ENCODE measurements at regions not wholly inside any gene's neighbourhood (a gene's known extent, or its start where the extent isn't known, plus 50 kb on each side); places are given as distances from the start of the nearest gene placed in this dataset.

DNA sequence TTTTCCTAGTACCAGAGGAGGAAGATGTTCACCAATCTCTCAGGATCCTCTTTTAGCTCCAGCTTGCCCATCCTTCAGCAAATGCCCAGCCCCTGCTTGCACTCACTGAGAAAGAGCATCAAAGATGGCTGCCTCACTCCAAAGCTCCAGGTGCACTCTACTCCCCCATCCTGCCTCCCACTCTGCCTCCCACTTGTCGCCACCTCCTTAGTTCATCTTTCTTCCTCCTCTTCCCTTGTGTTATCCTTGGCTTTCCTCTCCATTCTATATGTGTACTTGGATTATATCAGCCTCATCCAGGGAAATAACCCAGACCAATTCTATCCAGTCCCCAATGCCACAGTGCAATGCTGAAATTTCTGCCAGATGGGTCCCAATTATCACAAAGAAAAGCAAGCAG, 87.1 kb upstream of the CPLX2 start:
- Histone ChIP-seq H2AFZ (ENCODE audit: low read length) (no peak overlapping the region), H3K9ac (replicated peaks in 1 of 4; ENCODE audit: extremely low read depth in 1 of 4, low read depth in 3 of 4, low read length in 3 of 4) (no peak overlapping the region), H4K8ac (ENCODE audit: extremely low read depth, insufficient read depth, low read length) (no peak overlapping the region), H3K23ac (ENCODE audit: insufficient read length) (no peak overlapping the region), H3K4me1 (replicated peaks in 1 of 4; ENCODE audit: control insufficient read depth in 3 of 4, insufficient read depth in 4 of 4, low read length in 3 of 4) (no peaks in the 10 kb centered on the region), H3K36me3 (ENCODE audit: control insufficient read depth in 2 of 4, insufficient read depth in 4 of 4, low read length in 3 of 4) (no peaks in the 10 kb centered on the region), H4K5ac (ENCODE audit: insufficient read length, low read depth, low read length) (no peak overlapping the region), H4K91ac (replicated peaks; ENCODE audit: insufficient read length, low read length) (no peak overlapping the region), H2BK20ac (ENCODE audit: low read length) (no peak overlapping the region), H3K27ac (ENCODE audit: low read depth, low read length) (no peak overlapping the region), H3K79me2 (ENCODE audit: control insufficient read depth in 1 of 2, insufficient read depth in 2 of 2, low read length in 2 of 2) (no peaks in the 10 kb centered on the region), H3K4ac (replicated peaks; ENCODE audit: insufficient read length, low read depth, low read length) (no peak overlapping the region), H3K18ac (ENCODE audit: extremely low read depth, low read length) (no peak overlapping the region), H3K23me2 (ENCODE audit: low read depth, low read length) (no peaks in the 10 kb centered on the region; the same call in 1 of the 2 replicates), H3K4me2 (ENCODE audit: insufficient read depth in 1 of 2, low read depth in 2 of 2, low read length in 2 of 2) (no peak overlapping the region), H3K79me1 (ENCODE audit: low read depth, low read length) (no peaks in the 10 kb centered on the region), H3K56ac (replicated peaks; ENCODE audit: insufficient read length, low read depth, low read length) (no peak overlapping the region), H3K9me3 (ENCODE audit: insufficient read depth in 2 of 2, low read depth in 1 of 2, low read length in 1 of 2) (no peaks in the 10 kb centered on the region), H2BK15ac (ENCODE audit: low read length) (no peak overlapping the region), H3K27me3 (replicated peaks in 1 of 4; ENCODE audit: control insufficient read depth in 3 of 4, extremely low read depth in 1 of 4, insufficient read depth in 3 of 4, low read length in 3 of 4) (peaks cover 0 to 1% (median 0%) of the 10 kb centered on the region in 4 experiments; a peak in 1 of 7 replicates), H2BK12ac (ENCODE audit: low read depth, low read length) (no peak overlapping the region), H4K20me1 (replicated peaks in 1 of 2; ENCODE audit: control insufficient read depth in 1 of 2, insufficient read depth in 2 of 2, low read length in 2 of 2) (no peaks in the 10 kb centered on the region), H2AK5ac (ENCODE audit: low read depth, low read length) (no peak overlapping the region), H2BK5ac (ENCODE audit: low read depth, low read length) (no peak overlapping the region), H3K14ac (ENCODE audit: insufficient read length) (no peak overlapping the region), H3K4me3 (ENCODE audit: extremely low read depth in 1 of 4, insufficient read depth in 2 of 4, low read depth in 3 of 4, low read length in 4 of 4) (no peak overlapping the region), H2BK120ac (replicated peaks; ENCODE audit: low read depth, low read length) (no peak overlapping the region)
- no peak for DNase-seq (ENCODE audit: low read depth in 1 of 2, low spot score in 2 of 2)
- ChIA-PET CTCF (ENCODE audit: partially characterized antibody) (interaction anchor here (0.8 to 2.9 kb wide), 2 partner anchors 27 to 55 kb away, joined by 3 to 14 read pairs; no protein-coding TSS in a partner anchor), POLR2A (ENCODE audit: partially characterized antibody) (interaction anchor here (1.3 kb wide), 1 partner anchor 9 kb away, joined by 3 read pairs; no protein-coding TSS in a partner anchor)
- 57% methylated on average over 1 of the region's 1 CpG; no CpG with 5 or more reads in 1 of the 2 experiments for WGBS, 2 experiments (ENCODE audit: extremely low coverage in 1 of 2, insufficient coverage in 1 of 2, insufficient read length in 1 of 2, insufficient replicate concordance in 2 of 2, low coverage in 1 of 2, low lambda C conversion rate in 2 of 2, missing lambda C conversion rate in 1 of 2)
- FAIRE-seq, result no peak
- TF ChIP-seq RAD21 (IDR thresholded peaks at IDR 0.05 in 1 of 2, conservative IDR thresholded peaks at IDR 0.05 in 1 of 2; ENCODE audit: low read depth in 2 of 2, low read length in 2 of 2), result no peak
